WERI-Rb-1 (cell line): ENCODE measurements at regions not wholly inside any gene's neighbourhood (a gene's known extent, or its start where the extent isn't known, plus 50 kb on each side); places are given as distances from the start of the nearest gene placed in this dataset.

Source experiments
- DNase-seq: peaks from one replicate; pipeline ENCODE4 v3.0.0-alpha.2; 2020
- H3K27ac ChIP-seq: fragments of 250-450 bp; sonication (Bioruptor Pico); 2 replicates; pipeline ENCODE4 v1.5.1; 2020; ENCODE audit warnings: mild to moderate bottlenecking, moderate library complexity
- H3K27me3 ChIP-seq: fragments of 250-450 bp; sonication (Bioruptor Pico); 2 replicates; pipeline ENCODE4 v1.5.1; 2021; ENCODE audit warnings: mild to moderate bottlenecking, low read depth, moderate library complexity; ENCODE audit not compliant: insufficient read depth, severe bottlenecking
- H3K36me3 ChIP-seq: fragments of 250-450 bp; sonication (Bioruptor Pico); 2 replicates; pipeline ENCODE4 v1.5.1; 2020; ENCODE audit warnings: mild to moderate bottlenecking, moderate library complexity
- H3K4me3 ChIP-seq: 2 replicates; pipeline ENCODE4 v1.5.1; 2011; ENCODE audit warnings: low read depth, mild to moderate bottlenecking, control low read depth, low read length
- H3K9me3 ChIP-seq: fragments of 250-450 bp; sonication (Bioruptor Pico); 2 replicates; pipeline ENCODE4 v1.5.1; 2021; ENCODE audit warnings: mild to moderate bottlenecking, moderate library complexity; ENCODE audit not compliant: severe bottlenecking
- CTCF ChIP-seq: IDR thresholded peaks from 2 replicates; pipeline ENCODE4 v1.5.1; 2011; ENCODE audit warnings: low read depth, mild to moderate bottlenecking, control low read depth, inconsistent platforms, low read length

- H3K4me3 ChIP-seq = no peak overlapping the region
- H3K9me3 ChIP-seq = no peaks in the 10 kb centered on the region
- TF ChIP-seq CTCF = no peak
- H3K36me3 ChIP-seq = no peaks in the 10 kb centered on the region
- no peak overlapping the region for H3K27ac ChIP-seq
- DNase-seq = no peak
- peaks cover 78% of the 10 kb centered on the region for H3K27me3 ChIP-seq
These were observed 198.0 kb downstream of the UQCRFS1 start for GRCh38 chr19:29014857-29015436.

- Histone ChIP-seq H3K36me3 (no peaks in the 10 kb centered on the region), H3K4me3 (no peak overlapping the region), H3K27me3 (peaks cover 78% of the 10 kb centered on the region), H3K27ac (no peak overlapping the region), H3K9me3 (no peaks in the 10 kb centered on the region)
- no peak for DNase-seq
- TF ChIP-seq CTCF = no peak
These were observed 199.0 kb downstream of the UQCRFS1 start for GRCh38 chr19:29013988-29014387.

GRCh38 chr19:29013325-29013724 lies 199.6 kb downstream of the UQCRFS1 start:
- H3K9me3 ChIP-seq = no peaks in the 10 kb centered on the region
- DNase-seq = no peak
- H3K27me3 ChIP-seq = peaks cover 78% of the 10 kb centered on the region
- no peak for TF ChIP-seq CTCF
- no peaks in the 10 kb centered on the region for H3K36me3 ChIP-seq
- no peak overlapping the region for H3K4me3 ChIP-seq
- no peak overlapping the region for H3K27ac ChIP-seq

- no peak for TF ChIP-seq CTCF
- no peak for DNase-seq
- H3K36me3 ChIP-seq = no peaks in the 10 kb centered on the region
- no peak overlapping the region for H3K27ac ChIP-seq
- H3K4me3 ChIP-seq = no peak overlapping the region
- no peaks in the 10 kb centered on the region for H3K9me3 ChIP-seq
- H3K27me3 ChIP-seq = peaks cover 73% of the 10 kb centered on the region
These were observed 200.5 kb downstream of the UQCRFS1 start for GRCh38 chr19:29012457-29012856.

GRCh38 chr19:29010276-29010675 lies 202.7 kb downstream of the UQCRFS1 start:
- H3K27ac ChIP-seq = no peak overlapping the region
- DNase-seq = no peak
- no peak overlapping the region for H3K4me3 ChIP-seq
- no peaks in the 10 kb centered on the region for H3K36me3 ChIP-seq
- no peak for TF ChIP-seq CTCF
- H3K9me3 ChIP-seq = no peaks in the 10 kb centered on the region
- H3K27me3 ChIP-seq = peaks cover 83% of the 10 kb centered on the region

- Histone ChIP-seq H3K36me3 (no peaks in the 10 kb centered on the region), H3K4me3 (no peak overlapping the region), H3K27ac (no peak overlapping the region), H3K9me3 (no peaks in the 10 kb centered on the region), H3K27me3 (peaks cover 89% of the 10 kb centered on the region)
- DNase-seq = no peak
- no peak for TF ChIP-seq CTCF
These were observed 206.8 kb downstream of the UQCRFS1 start for GRCh38 chr19:29006057-29006735.
